Left renal pelvis (tissue), 4 donors: ENCODE measurements at regions not wholly inside any gene's neighbourhood (a gene's known extent, or its start where the extent isn't known, plus 50 kb on each side); places are given as distances from the start of the nearest gene placed in this dataset.
"Not testable (repeated sequence)": the region's sequence is repeated elsewhere in the genome, so short reads cannot be mapped to it uniquely, and the experiment has no call there.

Source experiments
- DNase-seq, 4 donors: peaks; one replicate each; pipeline ENCODE4 v3.0.0-alpha.2; 2013; ENCODE audit warnings: low read depth in 4 of 4, low spot score in 3 of 4

DNA sequence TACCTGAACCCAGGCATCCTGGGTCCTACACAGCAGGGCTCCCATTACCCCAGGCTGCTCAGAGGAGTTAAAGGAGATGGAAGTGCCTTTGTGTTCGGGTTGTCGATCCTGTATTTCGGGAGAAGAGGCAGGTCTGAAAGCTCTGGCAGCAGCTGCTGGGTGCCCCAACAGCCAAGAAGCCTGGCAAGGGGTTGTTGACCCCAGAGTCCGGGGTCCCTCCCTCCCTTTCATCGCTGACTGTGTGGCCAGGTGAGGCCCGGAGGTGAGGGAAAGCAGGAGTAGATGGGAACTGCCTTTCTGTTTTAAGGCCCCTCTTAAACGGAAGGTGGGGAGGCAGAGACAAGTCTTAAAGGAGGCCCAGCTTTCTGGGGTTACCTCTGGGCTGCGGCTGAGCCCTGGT is 106.0 kb upstream of the SYT13 start:
- DNase-seq = no peak

DNA sequence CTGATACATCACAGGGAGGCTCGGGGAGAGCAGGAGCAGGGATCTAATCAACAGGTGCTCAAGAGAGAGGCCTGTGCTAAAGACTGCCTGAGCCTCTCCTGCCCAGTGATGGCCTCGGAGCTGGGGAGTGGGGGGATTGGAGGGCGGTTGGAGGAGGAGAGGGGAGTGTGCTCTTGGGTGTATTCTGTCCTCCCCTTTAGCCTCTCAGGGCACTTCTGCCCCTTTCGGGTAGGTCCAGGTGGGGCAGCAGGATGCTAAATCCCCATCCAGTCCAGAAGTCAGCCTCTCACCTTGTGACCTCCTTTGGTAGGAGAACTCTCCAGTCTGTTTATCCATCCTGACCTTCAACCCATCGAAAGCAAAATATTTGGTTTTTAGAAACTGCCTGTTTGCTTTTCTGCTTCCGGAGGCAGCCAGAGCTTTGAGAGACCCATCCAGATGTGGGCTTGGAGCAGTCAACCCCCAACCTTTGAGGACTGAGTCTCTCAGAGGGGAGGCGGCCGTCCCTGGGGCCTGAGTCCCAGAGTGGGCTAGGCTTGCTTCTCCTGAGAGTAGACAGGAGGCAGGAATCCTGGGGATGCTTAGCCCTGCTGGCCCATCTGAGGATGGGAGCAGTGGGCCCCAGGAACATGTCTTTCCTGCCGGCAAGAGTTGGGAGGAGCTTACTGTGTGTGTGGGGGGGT is 105.2 kb upstream of the SYT13 start:
- DNase-seq = no peak

DNA sequence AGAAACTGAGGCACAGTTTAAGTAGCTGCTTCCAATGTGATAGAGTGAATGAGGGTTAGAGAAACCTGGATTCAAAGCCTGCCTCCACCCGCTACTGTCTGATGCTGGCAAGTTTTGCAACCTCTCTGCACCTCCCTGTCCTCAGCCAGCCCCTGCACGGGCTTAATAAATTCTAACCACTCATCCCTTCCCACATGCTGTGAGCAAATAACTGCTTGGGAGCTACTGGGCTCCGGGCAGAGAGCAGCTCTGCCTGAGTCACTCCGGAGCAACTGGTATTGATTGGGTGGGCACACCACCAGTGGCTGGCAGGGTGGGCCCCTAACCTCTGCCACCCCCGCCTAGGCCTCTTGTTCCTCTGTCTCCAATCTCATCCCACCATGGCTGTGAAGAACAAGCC is 104.3 kb upstream of the SYT13 start:
- no peak for DNase-seq

DNA sequence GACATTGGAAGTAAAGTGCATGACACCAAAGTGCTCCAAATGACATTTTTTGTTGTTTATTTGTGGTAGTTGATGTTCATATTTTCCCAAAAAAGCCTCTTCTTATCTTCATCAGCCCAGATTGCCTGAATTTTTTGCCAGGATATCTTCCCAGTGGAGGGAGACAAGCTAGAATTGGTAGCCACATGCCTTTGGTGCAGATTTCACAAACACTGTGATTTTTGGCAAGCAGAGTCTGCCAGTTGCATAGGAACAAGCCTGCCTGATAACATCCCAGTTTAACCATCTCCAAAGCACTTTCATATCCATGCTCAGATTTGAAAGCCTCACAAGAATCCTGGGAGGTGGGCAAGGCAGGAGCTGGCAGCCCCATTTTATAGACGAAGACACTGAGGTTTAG is 102.3 kb upstream of the SYT13 start:
- no peak for DNase-seq

DNA sequence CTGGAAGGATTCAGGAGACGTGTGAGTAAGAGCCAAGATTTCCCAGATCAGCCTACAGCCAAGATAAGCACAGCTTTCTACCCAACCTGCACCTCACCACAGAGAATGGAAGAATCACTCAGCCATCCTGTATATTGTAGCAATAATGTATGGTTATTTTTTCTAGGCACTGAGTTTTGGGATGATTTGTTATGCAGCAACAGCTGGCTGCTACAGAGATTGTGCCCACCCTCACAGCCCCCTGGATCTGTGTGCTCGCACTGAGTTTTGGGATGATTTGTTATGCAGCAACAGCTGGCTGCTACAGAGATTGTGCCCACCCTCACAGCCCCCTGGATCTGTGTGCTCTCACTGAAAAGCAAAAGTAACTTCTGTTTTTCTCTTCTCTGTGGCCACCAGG is 101.7 kb upstream of the SYT13 start:
- DNase-seq = not testable (repeated sequence)

DNA sequence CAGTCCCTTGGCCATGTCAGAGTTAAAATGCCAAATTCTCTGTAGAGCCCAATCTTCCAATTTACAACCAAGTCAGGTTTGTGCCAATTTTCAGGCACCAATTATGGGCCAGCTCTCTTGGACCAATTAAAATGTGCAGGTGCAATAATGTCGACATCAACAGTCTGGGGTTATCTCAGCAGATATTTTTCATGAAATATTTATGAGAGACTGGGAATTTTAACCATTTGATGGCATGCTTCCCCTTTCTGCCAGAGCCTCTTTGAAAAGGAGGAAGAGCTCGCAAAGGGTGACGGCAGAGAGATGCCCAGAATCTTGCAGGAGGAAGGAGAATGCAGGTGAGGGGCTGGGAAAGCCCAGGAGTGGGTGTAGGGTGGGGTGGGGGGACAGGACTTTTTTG is 100.8 kb upstream of the SYT13 start:
- no peak for DNase-seq

DNA sequence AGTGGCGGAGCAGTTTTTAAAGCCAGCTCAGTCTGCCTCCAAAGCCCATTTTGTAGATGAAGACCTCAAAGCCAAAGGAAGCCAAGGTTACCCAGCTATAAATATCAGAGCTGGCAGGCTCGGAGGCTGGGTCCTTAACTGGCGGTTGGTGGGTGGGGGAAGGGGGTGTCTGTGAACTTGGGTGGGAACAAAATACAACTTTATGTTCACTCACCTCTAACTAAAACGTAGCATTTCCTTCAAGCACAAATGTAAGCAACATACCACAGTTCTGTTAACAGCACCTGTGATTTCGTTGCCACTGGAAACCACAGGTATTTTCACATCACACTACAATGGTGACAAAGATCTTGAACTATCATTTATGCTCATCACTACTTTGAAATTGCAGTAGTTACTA is 99.7 kb upstream of the SYT13 start:
- no peak for DNase-seq

DNA sequence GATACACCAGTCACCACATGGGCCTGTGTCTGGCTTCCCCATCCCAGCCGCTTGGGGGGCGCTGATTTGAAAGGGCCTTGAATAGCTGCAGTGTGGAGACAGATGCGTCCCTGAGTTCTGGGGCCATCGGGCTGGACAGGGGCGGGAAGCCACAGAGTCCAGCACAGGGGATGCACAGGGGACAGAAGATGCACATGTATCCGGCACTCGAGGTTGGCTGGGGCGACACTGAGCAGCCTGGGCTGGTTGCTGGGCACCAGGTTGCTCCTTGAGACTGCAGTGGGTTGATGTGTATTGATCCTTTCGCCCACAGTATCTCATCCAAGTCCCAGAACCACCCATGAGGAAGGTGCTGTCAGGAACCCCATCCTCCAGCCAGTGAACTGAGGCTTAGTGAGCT is 99.3 kb upstream of the SYT13 start:
- DNase-seq = no peak

DNA sequence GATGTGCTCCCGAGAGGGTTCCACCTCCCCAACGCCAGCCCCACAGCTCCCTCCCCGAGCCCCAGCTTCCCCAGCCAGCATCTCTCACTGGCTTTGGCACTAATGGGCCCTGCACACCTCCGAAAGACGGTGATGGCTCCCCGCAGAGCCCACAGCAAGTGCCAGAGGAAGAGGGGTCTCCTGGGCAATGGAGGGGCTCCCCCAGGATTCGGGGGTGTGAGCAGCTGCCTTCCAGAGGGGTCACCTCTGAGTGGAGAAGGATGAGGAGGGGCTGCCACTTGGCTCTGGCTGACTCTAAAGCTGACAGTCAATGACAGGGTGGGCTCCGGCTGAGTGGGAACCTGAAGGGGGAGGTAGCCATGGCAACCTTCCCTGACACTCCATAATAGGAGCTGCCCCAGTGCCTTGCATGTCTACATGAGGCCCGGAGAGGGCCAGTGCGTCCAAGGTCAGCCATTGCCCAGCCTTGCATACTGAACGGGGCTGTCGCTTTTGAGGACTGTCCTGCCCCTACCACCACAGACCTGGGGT is 98.6 kb upstream of the SYT13 start:
- DNase-seq = no peak

DNA sequence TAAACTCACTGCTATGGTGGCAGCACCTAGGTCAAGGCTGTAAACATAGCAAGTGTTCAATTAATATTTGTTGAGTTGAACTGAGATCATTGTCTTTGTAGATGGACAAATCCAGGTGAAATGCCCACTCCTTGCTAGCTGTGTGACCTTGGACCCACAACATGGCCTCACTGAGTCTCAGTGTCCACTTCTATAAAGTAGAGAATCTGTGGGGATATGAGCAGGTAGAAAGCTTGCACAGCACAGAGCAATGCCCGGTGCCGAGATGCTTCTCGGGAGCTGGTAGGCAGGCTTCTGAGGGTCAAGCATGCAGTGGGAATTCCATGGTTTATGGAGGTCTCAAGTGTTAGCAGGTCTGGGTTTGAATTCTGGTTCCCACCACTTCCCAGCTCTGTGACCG is 97.9 kb upstream of the SYT13 start:
- DNase-seq = no peak

DNA sequence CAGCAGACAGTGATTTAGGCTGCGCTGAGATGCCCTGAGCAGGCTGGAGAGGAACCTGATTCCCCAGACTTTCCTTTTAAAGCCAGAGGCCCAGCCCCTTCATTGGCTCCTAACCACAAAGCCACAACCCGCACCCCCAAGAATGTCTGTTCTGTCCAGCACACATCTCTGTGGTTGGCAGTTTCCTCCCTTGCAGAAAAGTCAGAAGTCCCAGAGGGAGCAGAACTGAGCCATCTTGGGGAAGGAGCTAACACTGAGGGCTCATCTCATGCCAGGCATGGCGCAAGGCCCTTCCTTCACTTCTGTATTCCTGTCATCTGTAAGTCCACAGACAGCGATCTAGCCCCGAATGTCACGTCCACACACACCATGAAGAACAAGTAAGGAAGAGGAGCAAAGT is 97.1 kb upstream of the SYT13 start:
- DNase-seq = no peak

DNA sequence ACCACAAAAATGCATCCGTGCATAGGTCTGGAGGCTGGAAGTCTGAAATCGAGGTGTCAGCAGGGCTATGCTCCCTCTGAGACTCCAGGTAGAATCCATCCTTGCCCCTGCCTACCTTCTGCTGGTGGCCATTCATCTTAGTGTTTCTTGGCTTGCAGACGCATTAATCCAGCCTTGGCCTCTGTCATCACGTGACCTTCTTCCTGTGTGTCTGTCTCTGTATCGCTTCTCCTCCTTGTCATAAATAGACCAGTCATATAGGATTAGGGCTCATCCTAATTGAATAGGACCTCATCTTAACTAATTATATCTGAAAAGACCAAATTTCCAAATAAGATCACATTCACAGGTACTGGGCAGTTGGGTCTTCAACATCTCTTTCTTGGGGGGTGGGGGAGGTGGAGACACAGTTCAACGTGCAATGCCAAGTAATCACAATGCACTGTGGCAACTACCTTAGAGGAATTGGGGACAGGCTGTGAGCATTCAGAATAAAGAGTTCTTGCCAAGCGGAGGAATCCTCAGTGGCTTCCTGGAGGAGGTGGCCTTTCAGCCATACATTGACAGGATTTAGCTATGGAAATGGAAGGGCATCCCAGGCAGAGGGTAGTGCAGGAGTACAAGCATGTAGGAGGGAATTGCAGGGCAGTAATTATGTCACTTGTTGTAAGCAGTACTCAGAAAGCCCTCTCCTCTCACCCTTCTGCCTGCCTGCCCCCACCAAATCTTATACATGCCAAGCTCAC is 96.2 kb upstream of the SYT13 start:
- no peak for DNase-seq

DNA sequence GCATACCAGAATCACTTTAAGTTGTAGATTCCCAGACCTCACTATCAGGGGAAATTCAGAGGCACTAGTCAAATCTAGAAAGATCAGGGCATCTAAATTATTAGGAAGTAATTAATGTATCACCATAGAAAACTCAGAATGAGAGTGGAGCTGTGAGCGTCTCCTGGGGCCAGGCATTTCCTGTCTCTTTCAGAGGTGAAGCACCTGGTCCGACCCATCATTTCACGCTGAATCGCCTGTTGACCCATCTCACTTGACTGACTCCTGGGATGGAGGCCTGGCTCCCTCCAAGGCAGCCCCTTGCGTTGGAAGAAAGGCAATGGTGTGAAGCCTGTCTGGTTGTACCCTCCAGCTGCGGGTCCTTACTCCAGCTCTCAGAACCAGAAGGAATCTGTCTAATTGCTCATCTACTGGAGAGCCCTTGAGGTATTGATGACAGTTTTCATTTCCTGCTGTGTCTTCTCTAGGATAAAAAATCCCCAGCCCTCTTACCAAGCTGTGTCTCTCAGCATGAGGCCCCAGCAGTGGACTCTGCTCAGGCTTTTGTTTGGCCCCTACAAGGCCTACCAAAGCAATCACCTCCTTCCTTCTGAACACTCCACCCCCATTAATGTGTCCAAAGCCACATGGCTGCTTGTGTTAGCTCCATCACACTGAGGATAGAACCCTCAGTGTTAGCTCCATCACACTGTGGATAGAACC is 93.2 kb upstream of the SYT13 start:
- DNase-seq = no peak

DNA sequence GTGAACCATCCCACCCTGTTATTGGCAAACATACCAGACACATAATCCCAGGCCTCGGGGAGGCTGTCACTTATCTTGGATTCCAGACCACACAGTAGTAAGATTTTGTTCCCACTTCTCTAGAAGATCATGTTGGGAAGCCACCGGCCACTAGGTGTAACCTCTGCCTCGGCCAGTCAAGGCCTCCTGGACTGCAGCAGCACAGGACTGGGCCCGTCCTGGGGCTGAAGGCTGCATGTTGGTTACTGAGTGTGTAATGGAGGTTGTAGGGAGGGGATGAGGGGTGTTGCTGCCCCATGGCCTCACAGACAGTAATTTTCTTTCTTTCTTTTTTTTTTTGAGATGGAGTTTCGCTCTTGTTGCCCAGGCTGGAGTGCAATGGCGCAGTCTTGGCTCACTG is 92.4 kb upstream of the SYT13 start:
- no peak for DNase-seq

DNA sequence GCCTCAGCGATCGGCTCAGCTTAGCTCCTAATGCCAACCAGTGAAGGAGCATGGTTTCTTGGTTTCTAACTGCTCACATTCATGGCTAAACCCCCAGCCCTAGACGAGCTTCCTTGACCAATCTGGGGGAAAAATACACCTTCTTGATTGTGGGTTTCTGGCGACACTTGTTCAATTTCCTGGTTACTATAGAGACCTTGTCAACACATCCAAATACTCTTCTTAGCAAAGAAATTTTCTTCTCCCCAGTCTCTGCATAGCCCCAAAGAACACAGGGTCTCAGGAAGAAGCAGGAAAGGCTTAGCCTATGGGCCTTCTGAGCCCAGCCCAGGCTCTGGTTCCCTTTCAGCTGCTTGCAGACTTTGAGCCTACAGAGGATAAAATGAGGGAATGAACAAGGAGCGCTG is 88.5 kb upstream of the SYT13 start:
- no peak for DNase-seq

DNA sequence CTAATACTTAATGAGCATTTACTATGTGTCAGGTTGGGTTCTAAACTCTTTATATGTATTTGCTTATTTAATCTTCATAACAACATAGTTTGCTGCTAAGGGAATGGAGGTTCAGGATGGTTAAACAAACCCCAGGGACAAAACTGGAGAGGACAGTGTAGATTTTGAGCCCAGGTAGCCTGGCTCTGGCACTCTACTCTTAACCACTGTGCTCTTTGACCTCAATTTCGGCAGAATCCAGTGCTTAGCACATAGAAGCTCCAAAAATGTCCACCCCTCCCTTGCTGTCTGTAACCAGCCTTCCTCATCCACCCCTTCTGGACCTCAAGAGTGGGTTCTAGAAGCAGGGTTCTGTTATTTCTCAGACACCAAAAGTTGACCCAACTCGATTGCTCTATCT is 88.0 kb upstream of the SYT13 start:
- no peak for DNase-seq

DNA sequence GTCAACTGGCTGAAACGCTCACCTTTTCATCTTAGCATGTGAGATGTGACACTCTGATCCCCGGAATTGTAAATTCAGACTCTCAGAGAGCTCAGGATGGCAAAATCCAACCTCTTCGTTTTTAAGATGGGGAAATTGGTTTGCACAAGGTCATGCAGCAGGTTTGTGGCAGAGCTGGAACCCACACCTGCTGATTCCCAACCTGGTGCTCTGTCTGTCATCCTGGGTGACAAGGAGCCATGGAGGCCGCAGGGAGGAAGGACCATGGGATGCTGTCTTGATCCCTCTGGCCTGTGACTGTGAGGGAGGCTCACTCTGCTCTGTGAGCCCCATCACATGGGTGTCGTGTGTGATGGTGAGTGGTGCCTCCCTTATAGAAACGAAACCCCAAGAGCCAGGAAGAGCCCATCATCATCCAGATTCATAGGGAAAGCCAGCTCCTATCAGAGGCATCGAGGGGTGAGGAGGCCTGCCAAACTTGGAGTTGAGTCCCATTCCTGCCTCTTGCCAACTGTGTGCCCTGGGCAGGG is 87.4 kb upstream of the SYT13 start:
- no peak for DNase-seq

DNA sequence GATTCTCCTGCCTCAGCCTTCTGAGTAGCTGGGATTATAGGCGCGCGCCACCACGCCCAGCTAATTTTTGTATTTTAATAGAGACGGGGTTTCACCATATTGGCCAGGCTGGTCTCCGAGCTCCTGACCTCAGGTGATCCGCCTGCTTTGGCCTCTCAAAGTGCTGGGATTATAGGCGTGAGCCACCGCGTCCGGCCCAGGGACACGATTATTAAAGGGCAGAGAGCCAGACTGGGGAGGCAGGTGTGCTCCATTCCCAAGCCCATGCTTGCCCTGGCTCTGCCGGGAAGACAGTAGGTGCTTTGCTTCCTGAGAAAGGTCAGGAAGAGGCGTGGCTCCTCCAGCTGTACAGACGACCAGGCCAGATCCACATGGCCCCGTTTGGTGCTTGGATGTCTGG is 86.3 kb upstream of the SYT13 start:
- DNase-seq = not testable (repeated sequence)

DNA sequence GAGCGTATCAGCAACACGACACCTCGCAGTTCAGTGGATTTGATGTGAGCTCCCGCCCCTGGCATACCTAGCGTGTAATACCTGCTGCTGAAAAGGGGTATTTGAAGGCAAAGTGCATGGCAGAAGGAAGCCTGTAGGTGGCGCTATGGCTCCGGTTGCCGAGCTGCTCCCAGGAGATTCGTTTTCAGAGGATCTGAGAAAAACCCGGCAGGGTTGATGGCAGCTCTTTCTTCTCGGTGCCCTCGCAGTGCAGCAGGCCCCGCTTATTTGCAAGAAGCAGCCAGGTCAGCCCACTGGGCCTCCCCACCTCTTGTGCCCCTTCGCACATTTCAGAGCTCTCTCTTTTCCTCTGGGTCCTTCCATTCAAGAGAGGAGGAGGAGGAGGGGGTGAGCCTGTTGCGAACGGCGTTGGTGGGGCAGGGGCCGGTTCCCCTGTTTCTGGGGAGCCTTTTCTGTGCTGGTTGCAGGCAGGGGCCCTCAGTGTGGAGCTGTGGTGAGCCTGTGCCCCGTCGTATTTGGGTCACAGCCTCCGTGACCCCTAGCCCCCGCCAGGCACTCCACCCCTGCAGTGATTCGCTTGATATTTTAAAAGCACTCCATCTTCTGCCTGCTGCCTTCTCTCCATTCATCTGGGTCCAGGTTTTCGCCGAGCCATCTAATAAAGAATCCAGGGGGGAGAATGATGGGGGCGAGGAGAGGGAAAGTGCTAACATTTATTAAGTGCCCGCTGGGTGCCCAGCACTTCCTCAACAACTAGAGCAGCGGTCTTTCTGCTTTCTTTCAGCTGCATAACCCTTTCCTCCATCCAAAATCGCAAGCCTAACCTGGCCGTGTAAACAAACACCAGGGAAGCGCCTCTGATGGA is 85.3 kb upstream of the SYT13 start:
- peak; percentile 50 to 60 (median 58) for DNase-seq

DNA sequence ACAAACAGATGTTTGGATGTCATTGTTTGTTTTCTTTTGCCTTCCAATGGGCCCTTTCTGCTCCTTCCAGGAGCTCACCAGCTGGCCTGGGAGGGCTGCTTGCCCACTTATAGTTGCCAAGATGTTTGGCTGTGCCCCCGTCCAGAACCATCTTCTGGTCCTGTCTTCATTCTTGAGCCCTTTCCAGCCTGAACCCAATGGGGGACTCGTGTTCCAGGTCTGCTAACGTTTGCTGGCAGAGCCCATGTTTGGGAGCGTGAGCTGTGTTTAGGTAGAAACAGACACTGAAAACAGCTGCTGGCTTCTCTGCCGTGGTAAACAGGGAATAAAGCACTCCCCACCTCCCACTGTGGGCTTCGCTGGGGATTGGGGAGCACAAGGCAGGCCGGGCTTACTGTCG is 83.2 kb upstream of the SYT13 start:
- DNase-seq = no peak

DNA sequence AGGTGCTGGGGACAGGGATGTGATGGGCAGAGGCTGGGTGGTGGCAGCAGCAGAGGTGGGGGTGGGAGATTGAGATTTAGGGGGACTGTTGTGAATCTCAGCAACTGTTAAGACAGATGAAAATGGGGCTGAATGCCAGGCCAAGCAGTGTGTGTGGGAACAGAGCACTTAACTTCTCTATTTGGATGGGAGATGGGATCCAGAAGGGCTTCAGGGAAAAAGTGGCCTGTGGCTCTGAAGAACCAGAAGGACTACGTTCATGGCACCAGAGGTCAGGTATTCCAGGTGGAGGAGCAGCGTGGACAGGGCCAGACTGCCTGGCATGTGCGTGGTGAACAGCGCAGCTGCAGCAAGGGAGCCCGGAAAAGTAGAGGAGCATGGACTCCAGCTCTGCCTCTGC is 82.6 kb upstream of the SYT13 start:
- no peak for DNase-seq
